IgD-negative memory B cell (primary cell): ENCODE measurements at regions not wholly inside any gene's neighbourhood (a gene's known extent, or its start where the extent isn't known, plus 50 kb on each side); places are given as distances from the start of the nearest gene placed in this dataset.

Experiments used
- H3K27ac Mint-ChIP-seq, 3 donors: one replicate each; pipeline ENCODE4 v1.8.0; 2020 to 2022; ENCODE audit warnings: mild to moderate bottlenecking in 3 of 3, mixed read lengths in 3 of 3, moderate library complexity in 1 of 3
- H3K27me3 Mint-ChIP-seq: one replicate; pipeline ENCODE4 v1.8.0; 2021; ENCODE audit warnings: mixed read lengths
- H3K36me3 Mint-ChIP-seq: one replicate; pipeline ENCODE4 v1.8.0; 2020; ENCODE audit warnings: mild to moderate bottlenecking, mixed read lengths
- H3K4me1 Mint-ChIP-seq, 3 donors: one replicate each; pipeline ENCODE4 v1.8.0; 2020 to 2022; ENCODE audit warnings: mixed read lengths in 3 of 3, mild to moderate bottlenecking in 1 of 3
- H3K4me3 Mint-ChIP-seq, 4 donors: one replicate each; pipeline ENCODE4 v1.8.0; 2020 to 2022; ENCODE audit warnings: mild to moderate bottlenecking in 4 of 4, mixed read lengths in 4 of 4, moderate library complexity in 3 of 4
- H3K9me3 Mint-ChIP-seq, 3 donors: one replicate each; pipeline ENCODE4 v1.8.0; 2020 to 2021; ENCODE audit warnings: mixed read lengths in 3 of 3, mild to moderate bottlenecking in 1 of 3

DNA sequence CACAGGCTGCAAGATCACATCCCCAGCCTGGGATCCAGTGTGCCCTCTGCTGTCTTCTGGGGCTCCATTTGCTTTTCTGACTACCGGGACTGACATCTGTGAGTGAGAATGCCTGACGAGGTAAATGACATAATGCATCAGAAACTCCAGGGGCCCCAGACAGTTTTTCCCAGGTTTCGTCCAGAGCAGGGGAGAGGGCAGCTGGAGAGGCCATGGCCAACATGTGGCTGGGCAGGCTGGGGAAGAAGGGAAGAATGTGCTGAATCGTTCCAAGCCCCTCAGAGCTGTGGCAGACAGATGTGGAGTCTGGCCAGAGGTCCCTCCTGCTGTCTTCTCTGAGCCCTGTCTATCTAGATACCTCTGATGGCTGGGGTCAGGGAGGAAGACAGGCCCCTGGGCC, 163.9 kb downstream of the TRIM29 start:
- no peak overlapping the region for H3K4me3 Mint-ChIP-seq
- H3K4me1 Mint-ChIP-seq, result no peaks in the 10 kb centered on the region
- H3K27me3 Mint-ChIP-seq, result peaks cover 4% of the 10 kb centered on the region
- no peaks in the 10 kb centered on the region for H3K36me3 Mint-ChIP-seq
- peaks cover 0 to 11% (median 3%) of the 10 kb centered on the region in 3 donors for H3K9me3 Mint-ChIP-seq
- no peak overlapping the region for H3K27ac Mint-ChIP-seq

DNA sequence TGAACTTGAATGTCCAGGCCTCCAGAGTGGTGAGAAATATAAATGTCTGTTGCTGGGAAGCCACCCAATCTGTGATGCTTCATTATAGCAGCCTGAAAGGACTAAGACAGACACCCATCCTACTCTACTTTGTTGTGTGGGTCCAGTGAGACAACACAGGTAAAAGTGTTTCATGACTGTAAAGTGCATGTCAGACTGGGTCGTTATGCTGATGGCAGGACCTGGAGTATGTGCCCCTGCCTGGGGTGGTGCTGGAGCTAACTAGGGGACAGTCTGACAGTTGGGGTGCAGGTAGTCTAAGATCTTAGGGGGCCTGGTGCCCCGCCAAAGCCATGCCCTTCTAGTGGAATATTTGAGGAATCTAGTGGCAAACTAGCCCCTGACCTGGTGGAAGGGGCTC, 165.6 kb downstream of the TRIM29 start:
- H3K4me3 Mint-ChIP-seq, result no peak overlapping the region
- no peaks in the 10 kb centered on the region for H3K4me1 Mint-ChIP-seq
- no peaks in the 10 kb centered on the region for H3K36me3 Mint-ChIP-seq

GRCh38 chr11:119970555-119971304, 167.2 kb downstream of the TRIM29 start:
- Mint-ChIP-seq H3K27ac (no peak overlapping the region), H3K4me3 (no peak overlapping the region), H3K36me3 (no peaks in the 10 kb centered on the region), H3K27me3 (no peaks in the 10 kb centered on the region), H3K4me1 (no peaks in the 10 kb centered on the region), H3K9me3 (peaks cover 0 to 13% (median 3%) of the 10 kb centered on the region in 3 donors)

More for the DNA sequence above, 165.6 kb downstream of the TRIM29 start:
- peaks cover 0 to 13% (median 3%) of the 10 kb centered on the region in 3 donors for H3K9me3 Mint-ChIP-seq
- no peak overlapping the region for H3K27ac Mint-ChIP-seq
- no peaks in the 10 kb centered on the region for H3K27me3 Mint-ChIP-seq

- peaks cover 0 to 4% (median 0%) of the 10 kb centered on the region in 3 donors for H3K9me3 Mint-ChIP-seq
- no peak overlapping the region for H3K4me3 Mint-ChIP-seq
- no peaks in the 10 kb centered on the region for H3K4me1 Mint-ChIP-seq
- no peak overlapping the region for H3K27ac Mint-ChIP-seq
- H3K27me3 Mint-ChIP-seq, result no peaks in the 10 kb centered on the region
- H3K36me3 Mint-ChIP-seq, result no peaks in the 10 kb centered on the region
Measured at GRCh38 chr11:119964136-119965025, 173.5 kb downstream of the TRIM29 start.

DNA sequence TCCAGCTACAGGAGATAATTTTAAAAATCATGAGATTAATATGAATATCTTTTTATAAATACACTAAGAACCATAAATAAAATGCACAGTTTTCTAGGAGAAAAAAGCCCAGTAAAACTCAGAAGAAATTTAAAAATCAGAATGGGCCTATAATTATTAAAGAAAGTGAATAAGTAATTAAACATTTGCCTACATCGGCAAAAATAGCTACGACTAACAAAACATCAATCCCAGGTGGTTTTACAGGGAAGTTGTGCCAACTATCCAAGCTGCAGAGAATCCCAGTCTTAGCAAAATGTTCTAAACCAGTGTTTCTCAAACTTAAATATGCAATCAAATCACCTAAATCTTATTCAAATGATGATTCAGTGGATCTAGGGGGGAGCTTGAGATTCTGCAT, 180.0 kb downstream of the TRIM29 start:
- no peak overlapping the region for H3K27ac Mint-ChIP-seq
- no peaks in the 10 kb centered on the region for H3K36me3 Mint-ChIP-seq
- H3K27me3 Mint-ChIP-seq, result peaks cover 3% of the 10 kb centered on the region
- no peak overlapping the region for H3K4me3 Mint-ChIP-seq
- H3K9me3 Mint-ChIP-seq, result no peaks in the 10 kb centered on the region
- no peaks in the 10 kb centered on the region for H3K4me1 Mint-ChIP-seq

GRCh38 chr11:119952441-119952840, 185.5 kb downstream of the TRIM29 start:
- Mint-ChIP-seq H3K36me3 (no peaks in the 10 kb centered on the region), H3K9me3 (no peaks in the 10 kb centered on the region), H3K4me1 (no peaks in the 10 kb centered on the region), H3K27ac (no peak overlapping the region), H3K4me3 (no peak overlapping the region), H3K27me3 (peaks cover 15% of the 10 kb centered on the region)

DNA sequence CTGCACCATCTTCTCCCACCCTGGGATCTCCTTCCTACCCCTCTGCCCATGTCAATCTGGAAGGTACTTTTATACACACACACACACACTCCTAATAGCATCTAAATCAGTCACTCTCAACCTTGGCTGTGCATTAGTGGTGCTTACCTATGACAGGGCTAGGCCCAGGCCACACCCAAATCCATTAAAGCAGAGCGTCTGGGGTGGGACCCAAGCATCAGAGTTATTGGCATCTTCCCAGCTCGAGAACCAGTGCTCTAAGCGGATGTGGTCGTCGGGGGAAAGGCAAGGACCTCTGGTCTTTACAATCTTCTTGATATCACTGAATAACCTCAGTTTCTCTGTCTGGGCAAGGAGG, 194.6 kb downstream of the TRIM29 start:
- no peaks in the 10 kb centered on the region for H3K36me3 Mint-ChIP-seq
- no peaks in the 10 kb centered on the region for H3K9me3 Mint-ChIP-seq
- no peak overlapping the region for H3K27ac Mint-ChIP-seq
- peaks cover 8% of the 10 kb centered on the region for H3K27me3 Mint-ChIP-seq
- H3K4me1 Mint-ChIP-seq, result peaks cover 0 to 1% (median 0%) of the 10 kb centered on the region in 3 donors
- H3K4me3 Mint-ChIP-seq, result no peak overlapping the region

- Mint-ChIP-seq H3K27ac (no peak overlapping the region), H3K4me1 (peaks cover 0 to 1% (median 0%) of the 10 kb centered on the region in 3 donors), H3K9me3 (no peaks in the 10 kb centered on the region)
Measured at GRCh38 chr11:119942583-119943297, 195.2 kb downstream of the TRIM29 start.

DNA sequence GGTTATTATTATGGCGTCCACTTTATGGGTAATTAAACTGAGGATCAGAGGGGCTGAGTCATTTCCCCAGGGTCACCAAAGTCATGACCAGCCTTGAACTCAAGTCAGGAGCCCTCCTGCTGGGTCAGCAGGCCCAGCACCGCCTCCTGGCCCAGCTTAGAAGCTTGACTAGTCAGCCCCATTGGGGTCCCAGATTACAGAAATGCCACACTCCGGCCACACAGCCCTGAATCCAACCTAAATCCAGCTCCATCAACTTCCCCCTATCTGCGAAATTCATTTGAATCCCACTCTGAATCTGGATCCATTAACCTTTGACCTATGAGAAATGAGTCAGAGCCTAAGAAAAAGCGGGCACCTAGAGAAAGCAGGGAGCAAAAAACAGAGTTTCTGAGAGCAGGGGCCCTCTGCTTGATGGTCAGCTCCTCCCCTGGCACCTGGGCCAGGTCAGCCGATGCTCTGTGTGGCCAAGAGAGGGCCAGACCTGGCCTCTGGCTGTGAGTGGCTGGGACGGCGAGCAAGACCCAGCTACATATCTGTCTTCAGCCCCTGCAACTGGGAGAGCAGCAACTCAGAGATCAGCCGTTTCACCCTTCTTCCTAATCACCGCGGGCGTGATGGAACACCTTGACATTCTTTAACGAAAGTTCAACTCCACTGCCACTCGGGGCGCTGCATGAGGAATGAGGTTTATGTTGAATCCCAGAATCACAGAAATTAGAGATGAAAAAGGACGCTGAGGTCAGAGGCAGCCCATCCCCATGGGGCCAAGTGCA, 196.1 kb downstream of the TRIM29 start:
- H3K9me3 Mint-ChIP-seq, result no peaks in the 10 kb centered on the region
- H3K4me1 Mint-ChIP-seq, result peaks cover 0 to 1% (median 0%) of the 10 kb centered on the region in 3 donors
- H3K27ac Mint-ChIP-seq, result no peak overlapping the region
- H3K4me3 Mint-ChIP-seq, result no peak overlapping the region
- H3K36me3 Mint-ChIP-seq, result no peaks in the 10 kb centered on the region
- H3K27me3 Mint-ChIP-seq, result peaks cover 8% of the 10 kb centered on the region

More at GRCh38 chr11:119942583-119943297, 195.2 kb downstream of the TRIM29 start:
- Mint-ChIP-seq H3K4me3 (no peak overlapping the region), H3K36me3 (no peaks in the 10 kb centered on the region), H3K27me3 (peaks cover 8% of the 10 kb centered on the region)

DNA sequence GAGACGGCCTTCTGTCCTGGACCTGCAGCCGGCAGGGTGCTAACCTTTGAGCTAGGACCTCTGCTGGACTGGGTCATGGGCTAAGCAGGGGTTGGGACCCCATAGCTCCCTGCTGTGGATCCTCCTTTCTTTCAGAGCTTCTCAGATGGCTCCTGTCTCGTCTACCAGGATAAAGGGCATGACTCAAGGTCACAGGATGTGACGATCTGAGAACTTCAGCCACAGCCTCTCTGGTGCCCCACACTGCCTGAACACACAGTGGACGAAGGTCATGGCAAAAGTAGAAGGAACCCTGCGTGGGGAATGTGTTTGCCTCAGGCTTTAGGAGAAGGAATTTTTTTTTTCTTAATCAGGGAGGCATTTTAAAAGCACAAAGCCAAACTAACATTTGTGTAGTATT, 196.7 kb downstream of the TRIM29 start:
- Mint-ChIP-seq H3K36me3 (no peaks in the 10 kb centered on the region), H3K4me3 (no peak overlapping the region), H3K27ac (no peak overlapping the region), H3K4me1 (peaks cover 0 to 1% (median 0%) of the 10 kb centered on the region in 3 donors), H3K9me3 (no peaks in the 10 kb centered on the region), H3K27me3 (peaks cover 11% of the 10 kb centered on the region)

DNA sequence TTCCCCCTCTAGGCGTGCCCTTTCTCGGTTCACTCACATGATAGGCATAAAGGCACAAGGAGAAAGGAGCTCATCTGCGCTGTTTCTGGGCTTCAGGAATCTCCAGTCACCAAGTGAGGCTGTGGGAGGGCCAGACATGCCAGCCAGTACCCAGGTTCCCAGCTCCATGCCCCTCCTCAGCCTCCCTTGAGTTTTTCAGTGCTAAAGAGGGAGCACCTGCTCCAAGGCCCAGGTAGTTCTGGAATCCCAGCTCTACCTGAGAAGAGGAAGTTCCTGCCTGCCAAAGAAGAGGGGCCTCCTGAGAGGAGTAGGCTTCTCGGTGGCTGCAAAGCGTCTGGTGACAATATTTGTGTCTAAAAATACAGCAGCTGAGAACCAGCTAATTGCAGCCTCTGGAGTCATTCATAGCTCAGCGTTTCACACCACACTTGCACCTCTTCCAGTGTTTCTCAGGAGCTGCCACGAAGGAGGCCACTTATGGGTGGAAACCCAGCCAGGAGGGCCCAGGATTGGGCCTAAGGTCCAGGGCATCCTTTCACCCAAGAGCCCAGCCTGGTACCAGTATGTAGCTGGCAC, 197.4 kb downstream of the TRIM29 start:
- H3K27me3 Mint-ChIP-seq, result peaks cover 11% of the 10 kb centered on the region
- H3K27ac Mint-ChIP-seq, result no peak overlapping the region
- no peaks in the 10 kb centered on the region for H3K36me3 Mint-ChIP-seq
- H3K9me3 Mint-ChIP-seq, result no peaks in the 10 kb centered on the region
- peaks cover 0 to 1% (median 0%) of the 10 kb centered on the region in 3 donors for H3K4me1 Mint-ChIP-seq
- no peak overlapping the region for H3K4me3 Mint-ChIP-seq

GRCh38 chr11:119937412-119937811, 200.5 kb downstream of the TRIM29 start:
- Mint-ChIP-seq H3K9me3 (no peaks in the 10 kb centered on the region), H3K27me3 (peaks cover 7% of the 10 kb centered on the region), H3K36me3 (no peaks in the 10 kb centered on the region), H3K4me3 (no peak overlapping the region), H3K27ac (no peak overlapping the region), H3K4me1 (no peaks in the 10 kb centered on the region)

DNA sequence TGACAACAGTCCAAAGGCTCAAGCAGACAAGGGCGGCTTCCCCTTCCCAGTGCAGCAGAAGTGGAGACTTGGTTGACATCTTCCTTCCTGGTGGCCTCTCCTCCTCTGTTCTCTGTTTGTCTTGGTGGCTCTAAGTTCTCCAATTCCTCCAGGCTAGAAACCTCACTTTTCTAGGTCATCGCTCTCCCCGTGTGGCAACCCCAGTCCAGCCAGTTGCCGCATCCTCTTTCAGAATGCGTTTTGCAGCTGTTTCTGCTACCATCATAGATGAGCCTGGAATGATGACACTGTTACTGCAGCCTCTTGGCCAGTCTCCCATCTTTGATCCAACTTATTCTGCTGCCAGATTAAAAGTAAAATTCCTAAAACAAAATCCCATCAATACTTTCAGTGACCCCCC, 201.5 kb downstream of the TRIM29 start:
- no peaks in the 10 kb centered on the region for H3K36me3 Mint-ChIP-seq
- H3K27me3 Mint-ChIP-seq, result peaks cover 8% of the 10 kb centered on the region
- no peaks in the 10 kb centered on the region for H3K9me3 Mint-ChIP-seq
- H3K27ac Mint-ChIP-seq, result no peak overlapping the region
- no peaks in the 10 kb centered on the region for H3K4me1 Mint-ChIP-seq
- H3K4me3 Mint-ChIP-seq, result no peak overlapping the region

DNA sequence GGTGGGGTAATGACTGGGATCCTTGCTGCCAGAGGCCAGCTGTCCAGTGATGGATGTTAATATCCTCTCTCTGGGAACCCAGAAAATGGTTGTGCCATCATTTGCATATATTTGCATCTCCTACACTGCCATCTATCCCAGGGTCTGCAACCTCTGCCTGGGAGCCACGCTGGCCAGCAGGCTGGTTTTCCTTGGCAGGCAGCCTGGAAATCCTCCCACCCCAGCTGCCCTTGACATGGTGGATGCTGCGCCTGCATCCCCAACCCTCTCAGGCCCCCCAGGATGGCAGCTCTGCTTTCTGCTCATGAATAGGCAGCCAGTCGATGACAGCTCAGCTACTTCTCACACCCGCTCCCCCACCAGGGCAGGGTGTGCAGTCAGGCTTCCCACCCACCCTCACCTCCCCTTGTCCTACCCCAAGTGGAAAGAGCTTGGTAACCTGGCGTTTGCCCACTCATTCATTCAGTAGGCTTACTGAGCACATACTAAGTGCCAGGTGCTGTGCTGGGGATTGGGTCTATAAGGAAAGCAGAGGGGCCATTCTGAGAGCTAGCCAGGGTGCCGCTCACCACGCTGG, 202.5 kb downstream of the TRIM29 start:
- no peaks in the 10 kb centered on the region for H3K4me1 Mint-ChIP-seq
- H3K27me3 Mint-ChIP-seq, result peaks cover 13% of the 10 kb centered on the region

More for the DNA sequence above, 202.5 kb downstream of the TRIM29 start:
- H3K27ac Mint-ChIP-seq, result no peak overlapping the region
- peak overlapping the region in 1 of 4 donors; percentile 25 for H3K4me3 Mint-ChIP-seq
- no peaks in the 10 kb centered on the region for H3K36me3 Mint-ChIP-seq
- H3K9me3 Mint-ChIP-seq, result peaks cover 0 to 2% (median under 1%) of the 10 kb centered on the region in 3 donors
